IPS-15b (cell line): ENCODE measurements at regions not wholly inside any gene's neighbourhood (a gene's known extent, or its start where the extent isn't known, plus 50 kb on each side); places are given as distances from the start of the nearest gene placed in this dataset.

ENCODE experiments used
- H3K27me3 ChIP-seq: one replicate; pipeline ENCODE4 v1.6.1; 2013; ENCODE audit warnings: low read length; ENCODE audit not compliant: control insufficient read depth, insufficient read depth
- H3K36me3 ChIP-seq: one replicate; pipeline ENCODE4 v1.6.1; 2013; ENCODE audit warnings: low read length; ENCODE audit not compliant: control insufficient read depth, insufficient read depth
- H3K4me1 ChIP-seq: one replicate; pipeline ENCODE4 v1.6.1; 2013; ENCODE audit warnings: mild to moderate bottlenecking, low read length; ENCODE audit not compliant: control insufficient read depth, insufficient read depth
- H3K4me3 ChIP-seq: one replicate; pipeline ENCODE4 v1.5.1; 2013; ENCODE audit warnings: low read depth, low read length
- H3K9ac ChIP-seq: one replicate; pipeline ENCODE4 v1.6.1; 2013; ENCODE audit warnings: low read depth, mild to moderate bottlenecking, low read length
- H3K9me3 ChIP-seq: one replicate; pipeline ENCODE4 v1.6.1; 2013; ENCODE audit warnings: mild to moderate bottlenecking, low read length; ENCODE audit not compliant: control insufficient read depth, insufficient read depth

DNA sequence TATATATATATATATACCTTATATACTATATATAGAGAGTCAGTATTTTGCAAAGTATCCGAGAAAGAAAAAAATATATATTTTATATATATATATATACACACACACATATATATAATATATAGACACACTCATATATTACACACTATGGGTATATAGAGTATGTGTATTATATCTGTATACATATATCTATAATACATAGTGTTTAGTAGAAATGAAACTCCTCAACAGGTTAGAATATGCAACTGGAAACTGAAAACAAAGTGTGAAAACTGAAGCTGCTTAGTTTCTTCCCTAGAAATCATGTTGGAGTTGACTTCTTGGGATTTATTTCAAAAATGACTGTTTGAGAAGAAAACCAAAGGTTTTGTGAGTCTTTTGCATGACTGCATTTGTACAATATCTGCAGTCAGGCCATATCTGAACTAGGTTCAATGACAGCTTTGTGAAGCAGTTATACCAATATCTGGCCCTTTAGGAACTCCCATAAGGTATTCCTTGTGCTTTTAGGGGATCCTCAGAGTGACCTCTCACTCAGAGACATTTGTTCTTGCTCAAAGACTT is 284.1 kb downstream of the CASP12 start:
- H3K4me3 ChIP-seq: no peak overlapping the region
- H3K36me3 ChIP-seq: no peaks in the 10 kb centered on the region
- peaks cover 2% of the 10 kb centered on the region for H3K4me1 ChIP-seq
- H3K9me3 ChIP-seq: no peaks in the 10 kb centered on the region
- H3K27me3 ChIP-seq: no peaks in the 10 kb centered on the region
- H3K9ac ChIP-seq: no peak overlapping the region

DNA sequence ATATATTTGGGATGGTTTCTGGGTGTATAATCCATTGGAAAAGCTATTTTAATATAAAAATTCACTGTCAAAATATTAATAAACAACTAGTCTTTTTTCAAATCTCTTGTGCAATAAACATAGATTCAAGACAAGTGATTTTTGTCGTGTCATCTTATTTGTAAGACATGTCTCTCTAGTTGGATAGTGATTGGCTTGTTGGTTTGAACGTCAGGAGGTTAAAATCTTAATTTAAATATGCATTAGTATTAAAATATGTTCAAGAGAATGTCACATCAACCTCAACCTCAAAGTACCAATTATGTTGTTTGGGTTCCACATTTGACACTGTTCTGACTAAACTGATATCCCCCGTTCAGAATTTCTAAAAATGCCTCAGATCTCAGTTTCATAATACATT is 287.6 kb downstream of the CASP12 start:
- H3K9me3 ChIP-seq: no peaks in the 10 kb centered on the region
- H3K36me3 ChIP-seq: no peaks in the 10 kb centered on the region
- peaks cover 2% of the 10 kb centered on the region for H3K4me1 ChIP-seq
- H3K4me3 ChIP-seq: no peak overlapping the region
- no peaks in the 10 kb centered on the region for H3K27me3 ChIP-seq
- no peak overlapping the region for H3K9ac ChIP-seq

DNA sequence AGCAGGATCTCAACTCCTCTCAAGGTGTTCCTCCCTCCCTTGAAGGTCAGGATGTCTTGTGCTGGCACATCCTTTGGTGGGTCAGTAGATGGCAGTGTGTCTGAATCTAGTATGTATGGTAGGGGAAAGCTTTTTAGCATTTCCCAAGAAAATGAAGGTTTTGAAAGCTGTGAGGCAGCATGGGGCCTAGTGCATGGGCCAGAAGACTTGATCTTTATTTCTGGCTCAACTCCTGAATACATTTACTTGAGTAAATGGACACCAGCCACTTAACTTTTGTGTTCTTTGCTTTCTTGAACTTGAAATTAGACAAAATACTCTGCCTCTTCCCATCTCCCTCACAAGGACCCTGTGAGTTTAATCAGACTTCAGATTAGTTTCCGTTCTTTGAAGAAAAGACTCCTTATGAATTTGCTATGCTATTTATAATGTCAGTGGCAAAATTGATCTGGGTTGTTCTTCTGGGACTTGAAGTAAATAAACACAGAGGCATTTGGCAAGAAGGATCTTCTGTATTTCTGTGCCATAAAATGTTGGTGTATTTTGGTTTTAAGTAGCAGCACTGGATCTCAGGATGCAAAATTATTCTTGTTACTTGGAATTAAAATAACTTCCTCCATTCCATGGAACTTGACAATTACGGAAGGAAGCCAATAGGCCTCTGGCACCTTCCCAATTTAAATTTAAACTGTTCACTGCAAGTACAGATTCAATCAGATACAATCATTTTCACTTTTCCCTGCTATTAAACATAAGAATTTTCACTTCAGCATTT is 288.8 kb downstream of the CASP12 start:
- H3K9ac ChIP-seq: no peak overlapping the region
- H3K4me1 ChIP-seq: peaks cover 2% of the 10 kb centered on the region
- H3K27me3 ChIP-seq: no peaks in the 10 kb centered on the region
- H3K4me3 ChIP-seq: no peak overlapping the region
- H3K36me3 ChIP-seq: no peaks in the 10 kb centered on the region
- H3K9me3 ChIP-seq: no peaks in the 10 kb centered on the region

- H3K27me3 ChIP-seq: no peaks in the 10 kb centered on the region
- H3K9me3 ChIP-seq: no peaks in the 10 kb centered on the region
- H3K4me1 ChIP-seq: no peaks in the 10 kb centered on the region
- no peak overlapping the region for H3K9ac ChIP-seq
- H3K36me3 ChIP-seq: no peaks in the 10 kb centered on the region
- H3K4me3 ChIP-seq: no peak overlapping the region
Measured at GRCh38 chr11:104602643-104603042, 295.6 kb downstream of the CASP12 start.

DNA sequence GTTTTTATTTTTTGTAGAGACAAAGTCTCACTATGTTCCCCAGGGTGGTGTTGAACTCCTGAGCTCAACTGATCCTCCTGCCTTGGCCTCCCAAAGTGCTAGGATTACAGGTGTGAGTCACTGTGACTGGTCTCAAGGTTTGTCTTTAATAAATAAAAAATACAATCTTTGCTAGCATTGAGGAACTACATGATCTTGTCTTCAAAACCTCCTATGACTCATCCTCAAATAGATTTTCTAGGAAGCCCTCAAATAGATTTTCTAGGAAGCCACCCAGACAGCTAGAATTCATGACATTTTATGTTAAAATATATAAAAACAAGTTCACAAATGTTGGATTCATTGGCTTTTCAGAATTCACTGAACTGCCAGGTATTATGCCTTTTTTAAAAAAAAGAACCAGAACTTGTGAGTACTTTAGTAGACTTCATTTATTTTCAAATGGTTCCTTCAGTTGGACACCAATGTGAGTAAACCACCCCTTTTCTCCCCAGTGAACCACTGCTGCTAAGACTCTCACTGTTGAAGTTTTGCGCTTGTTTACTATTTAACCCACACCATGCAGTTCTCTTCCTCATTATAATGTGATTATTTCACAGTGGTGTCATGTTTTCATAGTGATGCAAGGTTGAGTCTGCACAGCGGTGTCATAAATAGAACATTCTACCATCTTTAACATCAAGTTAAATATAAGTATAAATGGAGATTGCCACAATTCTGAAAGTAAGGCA is 303.9 kb downstream of the CASP12 start:
- Histone ChIP-seq H3K36me3 (no peaks in the 10 kb centered on the region), H3K4me3 (no peak overlapping the region), H3K9ac (no peak overlapping the region), H3K4me1 (no peaks in the 10 kb centered on the region), H3K9me3 (no peaks in the 10 kb centered on the region), H3K27me3 (no peaks in the 10 kb centered on the region)

DNA sequence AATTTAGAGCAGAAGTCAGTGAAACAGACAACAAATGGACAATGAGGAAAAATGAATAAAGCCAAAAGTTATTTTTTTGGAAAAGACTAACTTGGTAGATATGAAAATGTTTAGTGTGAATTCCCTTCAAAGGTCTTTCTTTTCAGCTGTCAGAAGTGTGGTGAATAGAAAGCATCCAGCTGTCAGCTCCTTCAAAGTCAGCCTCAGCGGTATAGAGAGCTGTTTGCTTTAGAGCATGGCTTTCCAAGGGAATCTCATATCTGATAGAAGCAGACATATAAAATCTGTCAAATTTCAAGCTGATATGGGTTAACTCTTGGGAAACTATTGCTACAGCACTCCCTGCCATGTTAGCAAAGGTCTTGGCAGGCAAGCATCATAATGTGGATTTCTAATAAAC is 309.3 kb downstream of the CASP12 start:
- no peaks in the 10 kb centered on the region for H3K4me1 ChIP-seq
- H3K27me3 ChIP-seq: no peaks in the 10 kb centered on the region
- no peaks in the 10 kb centered on the region for H3K36me3 ChIP-seq
- H3K9me3 ChIP-seq: no peaks in the 10 kb centered on the region
- H3K4me3 ChIP-seq: no peak overlapping the region
- H3K9ac ChIP-seq: no peak overlapping the region

DNA sequence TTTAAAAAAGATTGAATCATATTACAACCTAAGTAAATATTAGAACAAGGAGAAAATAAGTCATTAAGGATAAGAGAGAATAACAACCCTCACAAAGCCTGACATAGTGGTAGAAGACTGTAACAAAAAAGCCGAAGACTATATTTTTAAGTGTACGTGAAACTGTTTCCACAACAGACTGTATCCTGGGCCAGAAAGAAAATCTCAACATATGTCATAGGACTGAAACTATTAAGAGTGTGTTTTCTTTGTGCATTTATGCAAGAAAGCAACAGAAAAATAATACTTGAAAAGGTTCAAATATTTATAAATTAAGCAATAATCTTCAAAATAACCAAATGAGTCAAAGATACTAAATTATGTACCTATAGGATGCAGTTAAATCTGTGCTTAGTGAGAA is 309.8 kb downstream of the CASP12 start:
- Histone ChIP-seq H3K4me1 (no peaks in the 10 kb centered on the region), H3K4me3 (no peak overlapping the region), H3K27me3 (no peaks in the 10 kb centered on the region), H3K9me3 (no peaks in the 10 kb centered on the region), H3K36me3 (no peaks in the 10 kb centered on the region), H3K9ac (no peak overlapping the region)

DNA sequence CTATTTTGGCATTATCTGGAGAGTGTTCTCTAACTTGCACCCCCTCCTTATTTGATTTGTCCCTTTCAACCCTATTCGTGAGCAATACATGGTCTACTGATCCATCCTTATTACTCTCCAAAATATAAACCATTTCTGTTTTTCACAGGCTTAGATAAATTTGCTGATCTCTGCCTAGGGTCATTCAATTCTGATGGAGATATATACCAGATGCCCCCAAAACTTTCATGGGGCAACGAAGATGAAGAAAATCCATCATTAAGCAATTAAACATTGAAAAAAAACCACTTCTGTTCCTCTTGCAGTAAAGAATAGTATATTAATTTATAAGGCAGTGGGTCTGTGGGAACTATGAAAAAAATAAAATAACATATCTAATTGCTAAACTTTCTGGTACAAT is 313.4 kb downstream of the CASP12 start:
- H3K27me3 ChIP-seq: no peaks in the 10 kb centered on the region
- H3K9me3 ChIP-seq: no peaks in the 10 kb centered on the region
- H3K4me1 ChIP-seq: peaks cover 11% of the 10 kb centered on the region
- H3K9ac ChIP-seq: no peak overlapping the region
- H3K36me3 ChIP-seq: no peaks in the 10 kb centered on the region
- no peak overlapping the region for H3K4me3 ChIP-seq

DNA sequence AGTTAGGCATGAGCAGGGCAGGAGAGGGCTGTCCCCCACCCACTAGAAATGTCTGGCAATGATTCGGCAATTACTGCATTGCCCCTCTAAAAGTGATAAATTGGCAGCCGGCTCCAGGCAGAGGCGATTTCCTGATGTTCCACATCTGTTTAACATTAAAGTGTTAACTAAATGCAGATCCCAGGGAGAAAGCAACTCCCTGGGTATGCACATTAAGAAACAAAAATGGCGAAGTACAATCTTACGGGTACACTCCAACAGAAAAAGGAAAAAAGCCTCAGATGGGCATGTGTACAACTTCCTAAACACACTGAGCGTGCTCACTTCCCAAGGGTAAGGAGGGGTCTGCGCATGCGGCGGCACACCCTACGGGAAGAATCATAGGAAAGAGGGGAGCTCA is 314.4 kb downstream of the CASP12 start:
- Histone ChIP-seq H3K27me3 (no peaks in the 10 kb centered on the region), H3K4me3 (no peak overlapping the region), H3K4me1 (peaks cover 16% of the 10 kb centered on the region), H3K9me3 (no peaks in the 10 kb centered on the region), H3K9ac (no peak overlapping the region), H3K36me3 (no peaks in the 10 kb centered on the region)

DNA sequence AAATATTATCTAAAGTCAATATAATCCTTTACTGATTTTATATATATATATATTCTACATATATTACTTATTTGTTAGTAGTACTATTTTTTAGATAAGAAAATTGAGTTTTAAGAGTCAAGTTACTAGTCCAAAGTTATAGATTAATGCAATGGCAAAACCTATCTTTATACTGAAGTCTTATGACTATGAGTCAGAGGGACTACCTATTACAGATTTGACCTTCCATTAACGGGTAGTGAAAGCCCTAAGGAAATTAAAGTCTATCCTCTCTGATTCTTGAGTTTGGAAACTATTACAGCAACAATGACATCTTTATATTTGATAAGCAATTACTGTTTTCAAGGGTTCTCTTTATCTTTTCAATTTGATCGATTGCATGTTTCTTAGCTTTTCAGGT is 315.8 kb downstream of the CASP12 start:
- no peaks in the 10 kb centered on the region for H3K9me3 ChIP-seq
- no peaks in the 10 kb centered on the region for H3K27me3 ChIP-seq
- no peaks in the 10 kb centered on the region for H3K36me3 ChIP-seq
- peaks cover 16% of the 10 kb centered on the region for H3K4me1 ChIP-seq
- no peak overlapping the region for H3K9ac ChIP-seq
- no peak overlapping the region for H3K4me3 ChIP-seq

DNA sequence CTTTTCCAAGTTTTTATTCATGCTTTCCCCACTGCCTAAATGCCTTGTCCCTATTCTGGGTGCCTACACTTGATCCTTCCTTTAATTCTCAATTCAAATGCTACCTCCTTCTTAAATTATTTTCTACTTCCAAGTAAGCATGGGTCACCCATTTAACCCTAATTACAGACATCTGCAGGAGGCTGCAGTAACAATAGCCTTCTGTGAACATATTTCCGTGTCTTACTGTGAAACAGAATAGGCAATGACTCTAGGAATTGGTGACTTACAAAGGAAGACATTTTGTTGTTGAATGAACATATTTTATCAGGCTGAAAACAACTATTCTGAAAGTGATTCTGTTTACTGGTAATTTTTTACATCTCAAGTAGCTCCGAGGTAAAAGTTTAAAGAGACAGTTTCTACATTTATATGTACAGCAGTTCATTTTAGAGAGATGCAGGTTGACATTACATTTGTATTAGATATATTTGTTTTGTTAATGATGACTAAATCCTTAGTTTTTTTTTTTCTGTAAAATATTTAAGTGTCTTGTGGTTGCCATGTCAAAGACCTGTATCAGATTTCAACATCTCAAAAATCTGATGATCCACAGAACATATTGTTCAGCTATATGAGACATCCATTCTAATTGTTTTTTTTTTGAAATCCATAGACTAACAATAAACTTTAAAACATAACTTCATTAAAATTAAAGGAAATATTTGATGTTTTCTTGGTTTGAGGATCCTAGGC is 316.8 kb downstream of the CASP12 start:
- H3K36me3 ChIP-seq: no peaks in the 10 kb centered on the region
- no peak overlapping the region for H3K9ac ChIP-seq
- no peaks in the 10 kb centered on the region for H3K27me3 ChIP-seq
- no peaks in the 10 kb centered on the region for H3K9me3 ChIP-seq
- peaks cover 16% of the 10 kb centered on the region for H3K4me1 ChIP-seq
- H3K4me3 ChIP-seq: no peak overlapping the region
